ENCODE measurements at regions not wholly inside any gene's neighbourhood (a gene's known extent, or its start where the extent isn't known, plus 50 kb on each side); places are given as distances from the start of the nearest gene placed in this dataset.
"Not testable (repeated sequence)": the region's sequence is repeated elsewhere in the genome, so short reads cannot be mapped to it uniquely, and the experiment has no call there.

DNA sequence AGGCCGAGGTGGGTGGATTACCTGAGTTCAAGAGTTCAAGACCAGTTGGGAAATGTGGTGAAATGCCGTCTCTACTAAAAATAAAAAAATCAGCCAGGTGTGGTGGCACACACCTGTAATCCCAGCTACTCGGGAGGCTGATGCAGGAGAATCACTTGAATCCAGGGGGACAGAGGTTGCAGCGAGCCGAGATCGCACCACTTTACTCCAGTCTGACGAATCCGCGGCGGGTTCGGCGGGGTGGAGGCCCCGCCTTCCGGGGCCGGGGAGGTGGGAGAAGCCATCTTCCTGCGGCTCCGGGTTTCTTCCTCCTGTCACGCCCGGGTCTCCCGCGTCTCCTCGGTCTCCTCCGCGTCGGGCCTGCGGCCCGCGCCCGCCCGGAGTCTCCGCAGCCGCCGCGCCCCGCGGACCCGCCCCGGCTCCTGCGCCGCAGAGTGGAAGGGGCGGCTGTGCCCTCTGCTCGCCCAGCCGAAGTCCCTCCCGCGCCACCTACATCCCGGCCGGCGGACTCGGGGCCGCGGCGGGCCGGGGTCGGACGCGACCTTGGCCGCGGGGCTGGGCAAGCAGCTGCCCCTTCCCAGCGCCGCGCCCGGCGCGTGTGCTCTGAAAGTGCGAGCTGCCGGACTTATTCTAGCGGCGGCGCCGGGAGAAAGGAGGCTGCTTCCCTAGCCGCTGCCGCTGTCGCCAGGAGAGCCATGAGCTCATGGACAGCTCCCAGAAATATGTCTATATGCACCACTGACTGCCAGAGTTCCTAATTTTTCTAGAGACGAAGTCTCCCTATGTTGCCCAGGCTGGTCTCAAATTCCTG lies 97.2 kb downstream of the LAT start:
- TF ChIP-seq POLR2A (IDR thresholded peaks at IDR 0.05; ENCODE audit: low read length); GATA1 (IDR thresholded peaks at IDR 0.05; ENCODE audit: low read depth, low read length): not testable (repeated sequence)
